ENCODE measurements at regions not wholly inside any gene's neighbourhood (a gene's known extent, or its start where the extent isn't known, plus 50 kb on each side); places are given as distances from the start of the nearest gene placed in this dataset.

GRCh38 chr15:38614621-38615020 is 50.0 kb upstream of the RASGRP1 start:
- TF ChIP-seq CTCF (IDR thresholded peaks at IDR 0.05): no peak

- TF ChIP-seq CTCF (IDR thresholded peaks at IDR 0.05): no peak
These were observed 53.2 kb upstream of the RASGRP1 start for GRCh38 chr15:38617831-38618230.

GRCh38 chr15:38618242-38618955 is 53.8 kb upstream of the RASGRP1 start:
- no peak for TF ChIP-seq CTCF (IDR thresholded peaks at IDR 0.05)

GRCh38 chr15:38620098-38620497 is 55.5 kb upstream of the RASGRP1 start:
- no peak for TF ChIP-seq CTCF (IDR thresholded peaks at IDR 0.05)

GRCh38 chr15:38620851-38621594 is 56.4 kb upstream of the RASGRP1 start:
- TF ChIP-seq CTCF (IDR thresholded peaks at IDR 0.05): no peak

- TF ChIP-seq CTCF (IDR thresholded peaks at IDR 0.05): no peak
These were observed 57.7 kb upstream of the RASGRP1 start for GRCh38 chr15:38622304-38622703.

GRCh38 chr15:38622908-38623307 is 58.3 kb upstream of the RASGRP1 start:
- TF ChIP-seq CTCF (IDR thresholded peaks at IDR 0.05): no peak

Data from LNCAP (cell line).